Activated effector memory CD4-positive, alpha-beta T cell treated with Interleukin-2 at 50 U/mL for 16 hours (primary cell): ENCODE measurements at regions not wholly inside any gene's neighbourhood (a gene's known extent, or its start where the extent isn't known, plus 50 kb on each side); places are given as distances from the start of the nearest gene placed in this dataset.

Experiments
- DNase-seq: peaks from one replicate; pipeline ENCODE4 v3.0.0-alpha.2; 2020

- DNase-seq = no peak
Measured at GRCh38 chr21:25375675-25376074, 231.6 kb downstream of the MRPL39 start.

GRCh38 chr21:25373126-25374082, 233.9 kb downstream of the MRPL39 start:
- DNase-seq = no peak

- no peak for DNase-seq
Measured at GRCh38 chr21:25371841-25372425, 235.3 kb downstream of the MRPL39 start.

- no peak for DNase-seq
Measured at GRCh38 chr21:25370311-25370744, 237.0 kb downstream of the MRPL39 start.

- DNase-seq = no peak
Measured at GRCh38 chr21:25369524-25370300, 237.6 kb downstream of the MRPL39 start.

- no peak for DNase-seq
Measured at GRCh38 chr21:25368531-25368930, 238.8 kb downstream of the MRPL39 start.

- no peak for DNase-seq
Measured at GRCh38 chr21:25366116-25366515, 241.2 kb downstream of the MRPL39 start.

GRCh38 chr21:25362375-25363267, 244.7 kb downstream of the MRPL39 start:
- DNase-seq = no peak

GRCh38 chr21:25361765-25362164, 245.5 kb downstream of the MRPL39 start:
- no peak for DNase-seq

- no peak for DNase-seq
Measured at GRCh38 chr21:25361097-25361496, 246.2 kb downstream of the MRPL39 start.

- DNase-seq = no peak
Measured at GRCh38 chr21:25360593-25360992, 246.7 kb downstream of the MRPL39 start.

- DNase-seq = no peak
Measured at GRCh38 chr21:25359724-25360123, 247.6 kb downstream of the MRPL39 start.

GRCh38 chr21:25350056-25350455, 257.2 kb downstream of the MRPL39 start:
- no peak for DNase-seq

- no peak for DNase-seq
Measured at GRCh38 chr21:25343774-25344545, 263.3 kb downstream of the MRPL39 start.

- no peak for DNase-seq
Measured at GRCh38 chr21:25342816-25343215, 264.5 kb downstream of the MRPL39 start.

GRCh38 chr21:25341981-25342380, 265.3 kb downstream of the MRPL39 start:
- DNase-seq = no peak

- no peak for DNase-seq
Measured at GRCh38 chr21:25338415-25338814, 268.9 kb downstream of the MRPL39 start.

GRCh38 chr21:25334046-25334730, 273.1 kb downstream of the MRPL39 start:
- DNase-seq = no peak

- no peak for DNase-seq
Measured at GRCh38 chr21:25331286-25331685, 276.0 kb downstream of the MRPL39 start.

GRCh38 chr21:25330266-25330665, 277.0 kb downstream of the MRPL39 start:
- no peak for DNase-seq
